Left lung (tissue), 4 donors: ENCODE measurements at regions not wholly inside any gene's neighbourhood (a gene's known extent, or its start where the extent isn't known, plus 50 kb on each side); places are given as distances from the start of the nearest gene placed in this dataset.

Source experiments
- ATAC-seq: fragments of 200-7000 bp; cut with Tn5 transposase; one replicate; pipeline ENCODE4 v1.9.1; 2020; ENCODE audit warnings: moderate library complexity
- DNase-seq, 4 donors: peaks; one replicate each; pipeline ENCODE4 v3.0.0-alpha.2; 2013 to 2020
- H3K27ac ChIP-seq, 2 donors: fragments of 200-600 bp; sonication (generic) in 1 of 2; one replicate each; pipeline versions ENCODE4 v1.5.0 to v1.8.0; 2020 to 2021
- H3K27me3 ChIP-seq, 2 donors: fragments of 200-600 bp; sonication (generic) in 1 of 2; one replicate each; pipeline versions ENCODE4 v1.5.0 to v1.8.0; 2020 to 2021
- H3K36me3 ChIP-seq, 2 donors: fragments of 200-600 bp; sonication (generic) in 1 of 2; one replicate each; pipeline versions ENCODE4 v1.5.0 to v1.8.0; 2020 to 2021
- H3K4me1 ChIP-seq, 2 donors: fragments of 200-600 bp; one replicate each; pipeline ENCODE4 v1.8.0; 2021
- H3K4me3 ChIP-seq, 2 donors: fragments of 200-600 bp; sonication (generic) in 1 of 2; one replicate each; pipeline versions ENCODE4 v1.5.0 to v1.8.0; 2020 to 2021; ENCODE audit warnings: mild to moderate bottlenecking in 1 of 2
- H3K9me3 ChIP-seq, 2 donors: fragments of 200-600 bp; sonication (generic) in 1 of 2; one replicate each; pipeline versions ENCODE4 v1.5.0 to v1.8.0; 2020 to 2021
- intact Hi-C, 2 donors: fragments of 100-400 bp; cut with DNase I; formaldehyde crosslinking; loops; one replicate each; pipeline versions ENCODE4 v1.11.2 to v1.14.2; 2022
- TF ChIP-seq, protein P1 (sequence below), 2 donors: fragments of 200-600 bp; sonication (generic) in 1 of 2; IDR thresholded peaks; one replicate each; pipeline versions ENCODE4 v1.5.0 to v1.8.0; 2021; ENCODE audit warnings: antibody characterized with exemption in 2 of 2
- donor health status: DM: no; HTN: yes; CAD: no.
- donor health status: DM: no; HTN: no; CAD: no.

DNA sequence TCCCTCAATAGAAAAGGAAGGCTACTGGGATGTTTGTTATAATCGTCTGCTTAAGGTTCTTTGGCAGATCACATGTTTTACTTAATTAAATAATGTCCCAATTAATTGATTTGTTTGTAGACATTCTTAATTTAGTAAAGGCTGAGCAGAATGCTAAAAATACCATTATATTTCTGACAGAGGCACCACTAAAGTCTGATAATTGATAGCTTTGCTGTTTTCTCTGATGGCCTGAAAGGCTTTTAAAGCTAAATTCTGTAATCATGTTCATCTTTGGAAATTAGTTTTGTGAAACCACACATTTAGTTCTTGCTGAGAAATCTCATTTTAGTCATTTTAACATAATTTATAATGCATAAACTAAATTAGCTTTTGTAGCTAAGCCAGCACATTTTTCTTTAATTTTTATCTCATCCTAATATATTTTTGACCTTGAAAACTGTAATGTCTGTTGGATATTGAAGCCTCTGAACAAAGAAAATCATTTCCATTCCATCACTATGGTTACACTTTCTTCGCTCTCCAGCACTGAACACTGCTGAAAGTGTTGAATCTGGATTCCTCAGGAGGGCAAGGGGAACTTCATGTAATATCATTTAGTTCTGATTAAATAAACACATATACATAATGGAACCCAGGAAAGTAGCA lies 329.4 kb downstream of the ELAVL2 start:
- intact Hi-C loops: no loop called here
- ATAC-seq (no peak), DNase-seq (no peak)
- Histone ChIP-seq H3K27ac (no peak overlapping the region), H3K9me3 (no peaks in the 10 kb centered on the region), H3K4me1 (no peaks in the 10 kb centered on the region), H3K36me3 (no peaks in the 10 kb centered on the region), H3K27me3 (no peaks in the 10 kb centered on the region), H3K4me3 (no peak overlapping the region)
- TF ChIP-seq, protein P1, sequence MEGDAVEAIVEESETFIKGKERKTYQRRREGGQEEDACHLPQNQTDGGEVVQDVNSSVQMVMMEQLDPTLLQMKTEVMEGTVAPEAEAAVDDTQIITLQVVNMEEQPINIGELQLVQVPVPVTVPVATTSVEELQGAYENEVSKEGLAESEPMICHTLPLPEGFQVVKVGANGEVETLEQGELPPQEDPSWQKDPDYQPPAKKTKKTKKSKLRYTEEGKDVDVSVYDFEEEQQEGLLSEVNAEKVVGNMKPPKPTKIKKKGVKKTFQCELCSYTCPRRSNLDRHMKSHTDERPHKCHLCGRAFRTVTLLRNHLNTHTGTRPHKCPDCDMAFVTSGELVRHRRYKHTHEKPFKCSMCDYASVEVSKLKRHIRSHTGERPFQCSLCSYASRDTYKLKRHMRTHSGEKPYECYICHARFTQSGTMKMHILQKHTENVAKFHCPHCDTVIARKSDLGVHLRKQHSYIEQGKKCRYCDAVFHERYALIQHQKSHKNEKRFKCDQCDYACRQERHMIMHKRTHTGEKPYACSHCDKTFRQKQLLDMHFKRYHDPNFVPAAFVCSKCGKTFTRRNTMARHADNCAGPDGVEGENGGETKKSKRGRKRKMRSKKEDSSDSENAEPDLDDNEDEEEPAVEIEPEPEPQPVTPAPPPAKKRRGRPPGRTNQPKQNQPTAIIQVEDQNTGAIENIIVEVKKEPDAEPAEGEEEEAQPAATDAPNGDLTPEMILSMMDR (IDR thresholded peaks at IDR 0.05): no peak

DNA sequence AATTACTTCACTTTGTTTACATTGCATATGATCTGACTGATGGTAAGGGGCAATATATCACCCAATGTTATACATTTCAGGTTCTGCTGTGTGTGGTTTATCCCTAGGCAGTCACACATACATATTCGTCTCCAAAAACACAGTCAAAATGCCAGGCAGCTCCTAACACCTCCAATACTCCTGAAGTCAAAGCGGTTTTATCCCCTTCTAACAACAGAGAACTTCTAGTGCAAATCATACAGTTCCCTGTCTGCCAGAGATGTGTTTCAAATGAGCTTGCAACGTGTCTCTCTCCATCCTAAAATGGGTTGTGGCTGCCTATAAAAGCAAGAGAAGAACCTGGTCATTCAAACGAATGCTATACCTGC lies 328.9 kb downstream of the ELAVL2 start:
- TF ChIP-seq, protein P1 (IDR thresholded peaks at IDR 0.05): no peak
- Histone ChIP-seq H3K36me3 (no peaks in the 10 kb centered on the region), H3K4me1 (no peaks in the 10 kb centered on the region), H3K27me3 (no peaks in the 10 kb centered on the region), H3K27ac (no peak overlapping the region), H3K9me3 (no peaks in the 10 kb centered on the region), H3K4me3 (no peak overlapping the region)
- DNase-seq (no peak), ATAC-seq (no peak)
- intact Hi-C loops: no loop called here

DNA sequence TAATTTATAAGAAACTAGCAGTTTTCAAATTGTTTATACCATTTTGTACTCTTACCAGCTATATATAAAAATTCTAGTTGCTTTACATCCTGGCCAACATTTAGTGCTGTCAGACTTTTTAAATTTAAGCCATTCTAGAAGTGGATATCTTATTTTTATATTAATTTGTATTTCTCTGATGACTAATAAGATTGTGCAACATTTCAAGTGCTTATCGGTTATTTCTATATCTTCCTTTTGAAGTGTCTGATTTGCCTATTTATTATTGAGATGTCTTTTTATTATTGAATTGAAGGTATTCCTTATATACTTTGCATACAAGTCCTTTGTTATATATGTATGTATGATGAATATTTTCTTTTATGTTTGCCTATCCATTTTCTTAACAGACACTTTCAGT lies 324.0 kb downstream of the ELAVL2 start:
- Histone ChIP-seq H3K36me3 (no peaks in the 10 kb centered on the region), H3K9me3 (peaks cover 0 to 4% of the 10 kb centered on the region in 2 donors), H3K27me3 (no peaks in the 10 kb centered on the region), H3K4me1 (no peaks in the 10 kb centered on the region), H3K4me3 (no peak overlapping the region), H3K27ac (no peak overlapping the region)
- intact Hi-C loops: no loop called here
- TF ChIP-seq, protein P1 (IDR thresholded peaks at IDR 0.05): no peak
- ATAC-seq (no peak), DNase-seq (no peak)

DNA sequence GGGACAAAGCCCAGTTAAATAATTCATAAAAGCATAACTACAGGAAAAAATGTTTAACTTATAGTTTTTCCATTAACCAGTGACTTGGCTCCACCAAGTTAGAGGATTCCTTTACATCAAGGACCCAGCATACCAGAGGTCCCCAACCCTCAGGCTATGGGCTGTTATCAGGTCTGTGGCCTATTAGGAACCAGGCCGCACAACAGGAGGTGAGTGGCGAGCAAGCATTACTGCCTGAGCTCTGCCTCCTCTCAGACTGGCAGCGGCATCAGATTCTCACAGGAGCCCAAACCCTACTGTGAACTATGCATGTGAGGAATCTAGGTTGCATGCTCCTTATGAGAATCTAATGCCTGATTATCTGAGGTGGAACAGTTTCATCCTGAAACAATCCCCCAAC lies 303.1 kb downstream of the ELAVL2 start:
- intact Hi-C loops: no loop called here
- Histone ChIP-seq H3K4me3 (no peak overlapping the region), H3K4me1 (peaks cover 0 to 2% of the 10 kb centered on the region in 2 donors), H3K9me3 (peaks cover 0 to 9% of the 10 kb centered on the region in 2 donors), H3K27me3 (no peaks in the 10 kb centered on the region), H3K36me3 (no peaks in the 10 kb centered on the region), H3K27ac (no peak overlapping the region)
- ATAC-seq: peak; percentile 71
- DNase-seq: peak in 1 of 4 donors; percentile 32
- TF ChIP-seq, protein P1 (IDR thresholded peaks at IDR 0.05): no peak

DNA sequence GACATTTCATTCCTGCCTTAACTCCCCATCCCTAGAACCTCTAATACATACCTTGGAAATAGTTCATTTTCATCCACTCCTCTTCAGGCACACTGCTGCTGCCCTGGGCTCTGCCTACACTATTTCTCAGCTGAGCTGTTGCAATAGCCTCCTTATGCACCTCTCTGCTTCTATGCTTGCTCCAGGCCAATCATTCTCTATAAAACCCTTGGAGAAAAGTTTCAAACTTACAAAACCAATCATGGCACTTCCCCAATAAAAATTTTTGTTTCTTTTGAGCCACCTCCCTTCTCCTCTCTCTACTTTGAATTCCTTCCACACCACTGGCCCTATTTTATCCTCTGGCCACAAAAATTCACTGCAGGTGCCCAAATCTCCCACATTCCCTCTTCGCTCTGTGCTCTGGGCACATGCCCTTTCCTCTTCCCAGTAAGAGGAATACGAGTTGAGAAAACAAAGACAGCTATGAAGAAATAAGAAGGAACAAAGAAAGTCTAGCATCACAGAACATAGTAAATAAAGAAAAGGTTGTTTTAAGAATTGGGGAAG lies 301.4 kb downstream of the ELAVL2 start:
- H3K27me3 ChIP-seq: no peaks in the 10 kb centered on the region
- no peak for DNase-seq
- no peak overlapping the region for H3K27ac ChIP-seq
- TF ChIP-seq, protein P1 (IDR thresholded peaks at IDR 0.05): no peak
- H3K36me3 ChIP-seq: no peaks in the 10 kb centered on the region
- intact Hi-C loops: no loop called here
- peak; percentile 35 for ATAC-seq
- peaks cover 0 to 2% of the 10 kb centered on the region in 2 donors for H3K4me1 ChIP-seq
- H3K4me3 ChIP-seq: no peak overlapping the region
- H3K9me3 ChIP-seq: peaks cover 0 to 8% of the 10 kb centered on the region in 2 donors
